ENCODE measurements at regions not wholly inside any gene's neighbourhood (a gene's known extent, or its start where the extent isn't known, plus 50 kb on each side); places are given as distances from the start of the nearest gene placed in this dataset.

- TF ChIP-seq POLR2AphosphoS5 (IDR thresholded peaks at IDR 0.05; ENCODE audit: borderline replicate concordance, low read depth, low read length) (no peak), EZH2 (IDR thresholded peaks at IDR 0.05) (no peak)
Observed at GRCh38 chr10:125370578-125370977, 210.2 kb upstream of the CTBP2 start.

Data from SK-N-MC (cell line).